ENCODE measurements at regions not wholly inside any gene's neighbourhood (a gene's known extent, or its start where the extent isn't known, plus 50 kb on each side); places are given as distances from the start of the nearest gene placed in this dataset.

DNA sequence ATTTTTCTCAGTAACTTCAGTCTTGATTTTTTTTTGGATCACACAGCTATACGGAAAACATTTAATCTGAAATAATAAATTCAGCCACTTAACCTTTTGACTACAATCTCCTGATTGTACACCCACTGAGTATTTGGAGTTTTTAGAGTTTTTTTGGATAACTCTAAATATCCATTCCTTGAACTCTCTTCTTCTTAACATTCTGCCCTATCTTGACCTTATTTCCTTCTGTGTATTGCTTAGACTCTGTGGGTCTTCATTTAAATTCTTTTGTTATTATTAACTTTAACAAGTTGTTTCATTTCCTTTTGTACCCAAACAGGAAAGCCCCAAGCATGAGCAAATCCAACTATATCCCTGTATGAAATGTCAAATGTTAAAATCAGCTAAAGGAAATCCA is 170.2 kb upstream of the PTCHD4 start:
- TF ChIP-seq YY1 (IDR thresholded peaks at IDR 0.05): no peak
- peak; percentile 26 for TF ChIP-seq NR2F2 (IDR thresholded peaks at IDR 0.05)
- 75% methylated on average over 1 of the region's 1 CpG for WGBS
- H3K27ac ChIP-seq (ENCODE audit: low read depth in 1 of 2, low read length in 2 of 2): no peak overlapping the region
- no peaks in the 10 kb centered on the region for H3K36me3 ChIP-seq (ENCODE audit: control insufficient read depth in 4 of 4, insufficient read depth in 3 of 4, low read depth in 1 of 4, low read length in 3 of 4)
- H3K9me3 ChIP-seq (ENCODE audit: control insufficient read depth in 4 of 4, low read length in 3 of 4): peaks cover 0 to 2% (median 0%) of the 10 kb centered on the region in 4 donors
- H3K27me3 ChIP-seq (ENCODE audit: control insufficient read depth in 4 of 4, insufficient read depth in 4 of 4, low read length in 3 of 4): no peaks in the 10 kb centered on the region
- H3K4me3 ChIP-seq (ENCODE audit: low read depth in 1 of 3, low read length in 3 of 3): no peak overlapping the region
- no peaks in the 10 kb centered on the region for H3K4me1 ChIP-seq (ENCODE audit: control insufficient read depth in 4 of 4, insufficient read depth in 4 of 4, low read length in 3 of 4)
- no peak for DNase-seq (ENCODE audit: low spot score)
- no peak overlapping the region for H3K9ac ChIP-seq (ENCODE audit: low read depth in 1 of 2, low read length in 2 of 2)

GRCh38 chr6:48280035-48280620 is 169.1 kb upstream of the PTCHD4 start:
- H3K9me3 ChIP-seq (ENCODE audit: control insufficient read depth in 4 of 4, low read length in 3 of 4): no peaks in the 10 kb centered on the region
- no peak overlapping the region for H3K4me3 ChIP-seq (ENCODE audit: low read depth in 1 of 3, low read length in 3 of 3)
- H3K27ac ChIP-seq (ENCODE audit: low read depth in 1 of 2, low read length in 2 of 2): no peak overlapping the region
- no peaks in the 10 kb centered on the region for H3K36me3 ChIP-seq (ENCODE audit: control insufficient read depth in 4 of 4, insufficient read depth in 3 of 4, low read depth in 1 of 4, low read length in 3 of 4)
- 66% methylated on average over 1 of the region's 1 CpG for WGBS
- H3K4me1 ChIP-seq (ENCODE audit: control insufficient read depth in 4 of 4, insufficient read depth in 4 of 4, low read length in 3 of 4): no peaks in the 10 kb centered on the region
- TF ChIP-seq JUND (IDR thresholded peaks at IDR 0.05) (no peak), EGR1 (IDR thresholded peaks at IDR 0.05; ENCODE audit: low read depth in 2 of 2) (no peak), HNF4A (conservative IDR thresholded peaks at IDR 0.05) (no peak), GABPA (IDR thresholded peaks at IDR 0.05 in 1 of 2, conservative IDR thresholded peaks at IDR 0.05 in 1 of 2) (no peak), HNF4G (IDR thresholded peaks at IDR 0.05) (no peak), FOXA1 (IDR thresholded peaks at IDR 0.05) (no peak), SP1 (IDR thresholded peaks at IDR 0.05) (no peak), RXRA (IDR thresholded peaks at IDR 0.05) (no peak), TAF1 (conservative IDR thresholded peaks at IDR 0.05) (no peak), YY1 (IDR thresholded peaks at IDR 0.05) (no peak), NR2F2 (IDR thresholded peaks at IDR 0.05) (no peak)
- TF ChIP-seq, protein P1, sequence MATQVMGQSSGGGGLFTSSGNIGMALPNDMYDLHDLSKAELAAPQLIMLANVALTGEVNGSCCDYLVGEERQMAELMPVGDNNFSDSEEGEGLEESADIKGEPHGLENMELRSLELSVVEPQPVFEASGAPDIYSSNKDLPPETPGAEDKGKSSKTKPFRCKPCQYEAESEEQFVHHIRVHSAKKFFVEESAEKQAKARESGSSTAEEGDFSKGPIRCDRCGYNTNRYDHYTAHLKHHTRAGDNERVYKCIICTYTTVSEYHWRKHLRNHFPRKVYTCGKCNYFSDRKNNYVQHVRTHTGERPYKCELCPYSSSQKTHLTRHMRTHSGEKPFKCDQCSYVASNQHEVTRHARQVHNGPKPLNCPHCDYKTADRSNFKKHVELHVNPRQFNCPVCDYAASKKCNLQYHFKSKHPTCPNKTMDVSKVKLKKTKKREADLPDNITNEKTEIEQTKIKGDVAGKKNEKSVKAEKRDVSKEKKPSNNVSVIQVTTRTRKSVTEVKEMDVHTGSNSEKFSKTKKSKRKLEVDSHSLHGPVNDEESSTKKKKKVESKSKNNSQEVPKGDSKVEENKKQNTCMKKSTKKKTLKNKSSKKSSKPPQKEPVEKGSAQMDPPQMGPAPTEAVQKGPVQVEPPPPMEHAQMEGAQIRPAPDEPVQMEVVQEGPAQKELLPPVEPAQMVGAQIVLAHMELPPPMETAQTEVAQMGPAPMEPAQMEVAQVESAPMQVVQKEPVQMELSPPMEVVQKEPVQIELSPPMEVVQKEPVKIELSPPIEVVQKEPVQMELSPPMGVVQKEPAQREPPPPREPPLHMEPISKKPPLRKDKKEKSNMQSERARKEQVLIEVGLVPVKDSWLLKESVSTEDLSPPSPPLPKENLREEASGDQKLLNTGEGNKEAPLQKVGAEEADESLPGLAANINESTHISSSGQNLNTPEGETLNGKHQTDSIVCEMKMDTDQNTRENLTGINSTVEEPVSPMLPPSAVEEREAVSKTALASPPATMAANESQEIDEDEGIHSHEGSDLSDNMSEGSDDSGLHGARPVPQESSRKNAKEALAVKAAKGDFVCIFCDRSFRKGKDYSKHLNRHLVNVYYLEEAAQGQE (IDR thresholded peaks at IDR 0.05): no peak
- TF ChIP-seq, protein P2, sequence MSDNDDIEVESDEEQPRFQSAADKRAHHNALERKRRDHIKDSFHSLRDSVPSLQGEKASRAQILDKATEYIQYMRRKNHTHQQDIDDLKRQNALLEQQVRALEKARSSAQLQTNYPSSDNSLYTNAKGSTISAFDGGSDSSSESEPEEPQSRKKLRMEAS (IDR thresholded peaks at IDR 0.05): no peak
- TF ChIP-seq, protein P3, sequence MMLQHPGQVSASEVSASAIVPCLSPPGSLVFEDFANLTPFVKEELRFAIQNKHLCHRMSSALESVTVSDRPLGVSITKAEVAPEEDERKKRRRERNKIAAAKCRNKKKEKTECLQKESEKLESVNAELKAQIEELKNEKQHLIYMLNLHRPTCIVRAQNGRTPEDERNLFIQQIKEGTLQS (IDR thresholded peaks at IDR 0.05): no peak
- H3K27me3 ChIP-seq (ENCODE audit: control insufficient read depth in 4 of 4, insufficient read depth in 4 of 4, low read length in 3 of 4): no peaks in the 10 kb centered on the region
- no peak for DNase-seq (ENCODE audit: low spot score)
- no peak overlapping the region for H3K9ac ChIP-seq (ENCODE audit: low read depth in 1 of 2, low read length in 2 of 2)

DNA sequence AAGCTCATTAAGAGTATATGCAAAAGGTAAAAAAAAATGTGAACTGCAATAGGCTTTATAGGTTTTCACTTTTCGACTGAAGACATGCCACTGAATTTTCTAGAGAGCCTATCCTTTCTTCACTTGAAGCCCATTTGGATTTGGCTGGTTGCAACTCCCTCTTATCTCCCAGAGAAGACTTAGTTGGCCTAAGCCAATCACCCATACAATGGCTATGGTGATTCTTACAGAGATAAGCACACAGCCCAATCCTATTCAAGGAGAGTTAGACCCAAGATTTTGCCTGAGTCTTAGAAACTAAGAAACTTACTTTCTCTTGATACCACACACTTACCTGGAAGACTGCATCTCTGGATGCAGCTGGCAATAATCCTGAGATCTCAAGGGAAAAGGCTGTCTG is 167.3 kb upstream of the PTCHD4 start:
- TF ChIP-seq, protein P3 (IDR thresholded peaks at IDR 0.05): no peak
- TF ChIP-seq SP1 (IDR thresholded peaks at IDR 0.05) (no peak), CTCF (IDR thresholded peaks at IDR 0.05; ENCODE audit: low read depth, low read length, missing input control) (no peak), EGR1 (IDR thresholded peaks at IDR 0.05; ENCODE audit: low read depth in 2 of 2) (no peak), FOXA2 (IDR thresholded peaks at IDR 0.05) (no peak), NR2F2 (IDR thresholded peaks at IDR 0.05) (no peak)
- TF ChIP-seq, protein P2 (IDR thresholded peaks at IDR 0.05): no peak
- TF ChIP-seq, protein P1 (IDR thresholded peaks at IDR 0.05): no peak
- Histone ChIP-seq H3K4me3 (ENCODE audit: low read depth in 1 of 3, low read length in 3 of 3) (no peak overlapping the region), H3K27me3 (ENCODE audit: control insufficient read depth in 4 of 4, insufficient read depth in 4 of 4, low read length in 3 of 4) (no peaks in the 10 kb centered on the region), H3K9me3 (ENCODE audit: control insufficient read depth in 4 of 4, low read length in 3 of 4) (no peaks in the 10 kb centered on the region), H3K9ac (ENCODE audit: low read depth in 1 of 2, low read length in 2 of 2) (no peak overlapping the region), H3K27ac (ENCODE audit: low read depth in 1 of 2, low read length in 2 of 2) (no peak overlapping the region), H3K36me3 (ENCODE audit: control insufficient read depth in 4 of 4, insufficient read depth in 3 of 4, low read depth in 1 of 4, low read length in 3 of 4) (no peaks in the 10 kb centered on the region), H3K4me1 (ENCODE audit: control insufficient read depth in 4 of 4, insufficient read depth in 4 of 4, low read length in 3 of 4) (no peaks in the 10 kb centered on the region)
- DNase-seq (ENCODE audit: low spot score): no peak
- 52% methylated on average over 1 of the region's 1 CpG for WGBS

All from liver (tissue), 8 donors.